GM12878 (cell line): ENCODE measurements at regions not wholly inside any gene's neighbourhood (a gene's known extent, or its start where the extent isn't known, plus 50 kb on each side); places are given as distances from the start of the nearest gene placed in this dataset.

Experiments
- ATAC-seq: fragments of 200-7000 bp; cut with Tn5 transposase; 3 replicates; pipeline ENCODE4 v1.9.1; 2020; ENCODE audit warnings: mild to moderate bottlenecking, moderate library complexity
- BruUV-seq: library from RNA; stranded (reverse); fragments of 400-500 nt; replicated peaks from 2 replicates; lab custom pipeline; 2021; lab: Mats Ljungman, UMichigan
- CTCF ChIA-PET: fragments of 300-600 bp; sonication (Branson Sonifier 250); formaldehyde crosslinking; extraction: SDS; loops from one replicate; lab custom pipeline; 2021; ENCODE audit warnings: inconsistent platforms; lab: Yijun Ruan, JAX
- POLR2A ChIA-PET: fragments of 350-600 bp; formaldehyde crosslinking; extraction: SDS; loops from one replicate; lab custom pipeline; 2021; ENCODE audit warnings: inconsistent platforms; lab: Charles Lee
- RAD21 ChIA-PET: fragments of 300-600 bp; sonication (Branson Sonifier 250); formaldehyde crosslinking; loops from one replicate; lab custom pipeline; 2023; ENCODE audit warnings: antibody characterized with exemption; ENCODE audit not compliant: unreplicated experiment; lab: Charles Lee
- SMC1A ChIA-PET: fragments of 300-600 bp; sonication (Branson Sonifier 250); formaldehyde crosslinking; loops from one replicate; lab custom pipeline; 2023; ENCODE audit not compliant: unreplicated experiment, uncharacterized antibody; lab: Charles Lee
- DNase-seq: peaks from one replicate; pipeline ENCODE4 v3.0.0-alpha.2; 2011; ENCODE audit warnings: low read depth, low spot score
- FAIRE-seq: peaks from 3 replicates; lab custom pipeline; 2011; peaks lifted over from hg19 to GRCh38; lab: Jason Lieb, UNC
- H2AFZ ChIP-seq: 2 replicates; pipeline ENCODE4 v1.6.0; 2011; ENCODE audit warnings: low read depth, low read length, control low read depth; ENCODE audit not compliant: control insufficient read depth
- H3K27ac ChIP-seq: 2 replicates; pipeline ENCODE4 v1.5.1; 2011; ENCODE audit warnings: control low read depth; ENCODE audit not compliant: control insufficient read depth, insufficient read depth
- H3K27me3 ChIP-seq, 2 experiments: replicated peaks in 1 of 2; 2 replicates each; pipeline versions ENCODE4 v1.6.0 to v1.6.1; 2011; ENCODE audit warnings: low read length in 1 of 2; ENCODE audit not compliant: control insufficient read depth in 2 of 2, insufficient read depth in 2 of 2
- H3K36me3 ChIP-seq, 2 experiments: 2 replicates each; pipeline ENCODE4 v1.5.1; 2011; ENCODE audit warnings: low read length in 1 of 2; ENCODE audit not compliant: control insufficient read depth in 2 of 2, insufficient read depth in 2 of 2
- H3K4me1 ChIP-seq: 2 replicates; pipeline ENCODE4 v1.6.1; 2011; ENCODE audit warnings: mild to moderate bottlenecking, low read length, moderate library complexity, mixed read lengths; ENCODE audit not compliant: control insufficient read depth, insufficient read depth
- H3K4me2 ChIP-seq: 2 replicates; pipeline ENCODE4 v1.6.0; 2011; ENCODE audit warnings: control low read depth; ENCODE audit not compliant: control insufficient read depth, insufficient read depth
- H3K4me3 ChIP-seq: fragments of 200-600 bp; sonication (generic); 2 replicates; pipeline ENCODE4 v1.5.1; 2016
- H3K79me2 ChIP-seq: 2 replicates; pipeline ENCODE4 v1.6.0; 2011; ENCODE audit warnings: low read length; ENCODE audit not compliant: control insufficient read depth, insufficient read depth
- H3K9ac ChIP-seq: 2 replicates; pipeline ENCODE4 v1.8.0; 2011; ENCODE audit warnings: low read length, control low read depth, mixed read lengths; ENCODE audit not compliant: control insufficient read depth, insufficient read depth
- H3K9me3 ChIP-seq: replicated peaks from 3 replicates; pipeline ENCODE4 v1.5.1; 2011; ENCODE audit warnings: mild to moderate bottlenecking, low read length; ENCODE audit not compliant: control insufficient read depth, insufficient read depth
- H4K20me1 ChIP-seq: 2 replicates; pipeline ENCODE4 v1.6.0; 2011; ENCODE audit not compliant: control insufficient read depth, insufficient read depth
- BACH1 ChIP-seq: fragments of 450-650 bp; IDR thresholded peaks from 2 replicates; pipeline ENCODE4 v1.6.1; 2017; ENCODE audit warnings: mild to moderate bottlenecking, borderline replicate concordance
- CBX5 ChIP-seq: sonication (generic); IDR thresholded peaks from 2 replicates; pipeline ENCODE4 v1.6.1; 2016; ENCODE audit warnings: low read depth, moderate library complexity, mild to moderate bottlenecking, inconsistent platforms
- CHD1 ChIP-seq: IDR thresholded peaks from 2 replicates; pipeline ENCODE4 v1.6.1; 2012; ENCODE audit warnings: low read depth, low read length, improper control_type of control experiment
- IRF4 ChIP-seq: IDR thresholded peaks from 2 replicates; pipeline ENCODE4 v1.6.1; 2011; ENCODE audit warnings: low read depth, low read length
- NFYB ChIP-seq: IDR thresholded peaks from 2 replicates; pipeline ENCODE4 v1.6.1; 2011; ENCODE audit warnings: low read depth, mild to moderate bottlenecking, low read length, improper control_type of control experiment, moderate library complexity; ENCODE audit not compliant: insufficient read depth
- RAD51 ChIP-seq: fragments of 450-650 bp; IDR thresholded peaks from 2 replicates; pipeline ENCODE4 v1.6.1; 2016; ENCODE audit warnings: moderate library complexity, mild to moderate bottlenecking, inconsistent platforms
- RBBP5 ChIP-seq: fragments of 200-600 bp; sonication (generic); conservative IDR thresholded peaks from 2 replicates; pipeline ENCODE4 v1.6.1; 2016
- RUNX3 ChIP-seq: IDR thresholded peaks from 2 replicates; pipeline ENCODE4 v1.6.1; 2012; ENCODE audit warnings: low read length, inconsistent platforms
- SIN3A ChIP-seq: IDR thresholded peaks from 2 replicates; pipeline ENCODE4 v1.6.1; 2012; ENCODE audit warnings: low read depth, low read length, improper control_type of control experiment
- SREBF2 ChIP-seq: IDR thresholded peaks from 2 replicates; pipeline ENCODE4 v1.6.1; 2012; ENCODE audit warnings: mild to moderate bottlenecking, low read length
- ZNF24 ChIP-seq: fragments of 450-650 bp; IDR thresholded peaks from 2 replicates; pipeline ENCODE4 v1.6.1; 2017; ENCODE audit warnings: antibody characterized with exemption, mild to moderate bottlenecking
- ZNF384 ChIP-seq: IDR thresholded peaks from 2 replicates; pipeline ENCODE4 v1.6.1; 2012; ENCODE audit warnings: low read depth, mild to moderate bottlenecking, low read length, improper control_type of control experiment, borderline replicate concordance
- WGBS: methylation state at CpG from one replicate; pipeline ENCODE4 v1.1.6; 2016; ENCODE audit warnings: low lambda C conversion rate; ENCODE audit not compliant: insufficient replicate concordance, insufficient coverage; ENCODE audit errors: missing lambda C conversion rate; 5-methylcytosine and 5-hydroxymethylcytosine counted together
- in situ Hi-C: fragments of 300-500 bp; cut with MboI; formaldehyde crosslinking; loops from 9 replicates; pipeline ENCODE4 v1.14.3; 2018; ENCODE audit warnings: mixed read lengths
- intact Hi-C: fragments of 100-400 bp; cut with micrococcal nuclease; formaldehyde crosslinking; loops from one replicate; pipeline ENCODE4 v1.14.2; 2022; ENCODE audit not compliant: unreplicated experiment
- TF ChIP-seq, protein P1 (sequence below): fragments of 450-650 bp; IDR thresholded peaks from 2 replicates; pipeline ENCODE4 v1.6.1; 2014; ENCODE audit warnings: mild to moderate bottlenecking
- TF ChIP-seq, protein P2 (sequence below): fragments of 450-650 bp; IDR thresholded peaks from 2 replicates; pipeline ENCODE4 v1.6.1; 2018; ENCODE audit warnings: borderline replicate concordance, mild to moderate bottlenecking; ENCODE audit not compliant: partially characterized antibody
- TF ChIP-seq, protein P3 (sequence below): fragments of 450-650 bp; IDR thresholded peaks from 2 replicates; pipeline ENCODE4 v1.6.1; 2017; ENCODE audit warnings: mild to moderate bottlenecking

DNA sequence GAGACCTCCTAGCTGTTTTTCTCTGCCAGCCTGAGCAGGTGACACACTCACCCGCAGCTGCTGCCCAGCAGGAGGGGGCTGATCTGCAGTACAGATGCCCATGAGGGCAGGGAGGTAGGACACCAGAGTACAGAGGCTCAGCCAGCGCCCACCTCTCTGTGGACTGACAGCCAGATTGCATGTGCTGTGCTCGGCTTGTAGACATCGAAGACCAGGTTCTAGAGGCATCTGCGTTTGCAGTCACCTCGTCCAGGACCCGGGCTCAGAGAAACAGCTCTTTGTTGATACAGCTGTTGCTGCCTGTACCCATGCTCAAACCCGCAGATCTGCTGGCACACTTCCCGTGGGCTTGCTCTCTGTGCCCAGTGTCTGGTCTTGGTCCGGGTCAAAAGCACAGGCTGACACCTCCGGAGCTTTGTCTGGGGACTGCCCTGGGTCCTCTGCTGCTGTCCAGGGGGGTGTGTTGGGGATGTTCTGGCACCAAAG, 224.7 kb downstream of the GLRX3 start:
- CTCF ChIA-PET = no interaction called here
- no peaks in the 10 kb centered on the region for H3K9me3 ChIP-seq
- H3K79me2 ChIP-seq = no peaks in the 10 kb centered on the region
- ATAC-seq = no peak
- RAD21 ChIA-PET = no interaction called here
- 21% methylated on average over 11 of the region's 11 CpGs for WGBS
- H3K4me2 ChIP-seq = no peak overlapping the region
- no peak overlapping the region for H3K9ac ChIP-seq
- H3K4me1 ChIP-seq = no peaks in the 10 kb centered on the region
- SMC1A ChIA-PET = no interaction called here
- H2AFZ ChIP-seq = no peak overlapping the region
- in situ Hi-C loops = no loop called here
- H3K4me3 ChIP-seq = no peak overlapping the region
- no peak for DNase-seq
- H3K27ac ChIP-seq = no peak overlapping the region
- FAIRE-seq = no peak
- no peaks in the 10 kb centered on the region for H4K20me1 ChIP-seq
- no peak for TF ChIP-seq BACH1
- TF ChIP-seq, protein P1, sequence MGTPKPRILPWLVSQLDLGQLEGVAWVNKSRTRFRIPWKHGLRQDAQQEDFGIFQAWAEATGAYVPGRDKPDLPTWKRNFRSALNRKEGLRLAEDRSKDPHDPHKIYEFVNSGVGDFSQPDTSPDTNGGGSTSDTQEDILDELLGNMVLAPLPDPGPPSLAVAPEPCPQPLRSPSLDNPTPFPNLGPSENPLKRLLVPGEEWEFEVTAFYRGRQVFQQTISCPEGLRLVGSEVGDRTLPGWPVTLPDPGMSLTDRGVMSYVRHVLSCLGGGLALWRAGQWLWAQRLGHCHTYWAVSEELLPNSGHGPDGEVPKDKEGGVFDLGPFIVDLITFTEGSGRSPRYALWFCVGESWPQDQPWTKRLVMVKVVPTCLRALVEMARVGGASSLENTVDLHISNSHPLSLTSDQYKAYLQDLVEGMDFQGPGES = no peak
- TF ChIP-seq CBX5 = no peak
- no peak for TF ChIP-seq RBBP5
- TF ChIP-seq RUNX3 = no peak
- TF ChIP-seq CHD1 = no peak
- TF ChIP-seq NFYB = no peak
- TF ChIP-seq, protein P2, sequence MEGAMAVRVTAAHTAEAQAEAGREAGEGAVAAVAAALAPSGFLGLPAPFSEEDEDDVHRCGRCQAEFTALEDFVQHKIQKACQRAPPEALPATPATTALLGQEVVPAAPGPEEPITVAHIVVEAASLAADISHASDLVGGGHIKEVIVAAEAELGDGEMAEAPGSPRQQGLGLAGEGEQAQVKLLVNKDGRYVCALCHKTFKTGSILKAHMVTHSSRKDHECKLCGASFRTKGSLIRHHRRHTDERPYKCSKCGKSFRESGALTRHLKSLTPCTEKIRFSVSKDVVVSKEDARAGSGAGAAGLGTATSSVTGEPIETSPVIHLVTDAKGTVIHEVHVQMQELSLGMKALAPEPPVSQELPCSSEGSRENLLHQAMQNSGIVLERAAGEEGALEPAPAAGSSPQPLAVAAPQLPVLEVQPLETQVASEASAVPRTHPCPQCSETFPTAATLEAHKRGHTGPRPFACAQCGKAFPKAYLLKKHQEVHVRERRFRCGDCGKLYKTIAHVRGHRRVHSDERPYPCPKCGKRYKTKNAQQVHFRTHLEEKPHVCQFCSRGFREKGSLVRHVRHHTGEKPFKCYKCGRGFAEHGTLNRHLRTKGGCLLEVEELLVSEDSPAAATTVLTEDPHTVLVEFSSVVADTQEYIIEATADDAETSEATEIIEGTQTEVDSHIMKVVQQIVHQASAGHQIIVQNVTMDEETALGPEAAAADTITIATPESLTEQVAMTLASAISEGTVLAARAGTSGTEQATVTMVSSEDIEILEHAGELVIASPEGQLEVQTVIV = no peak
- TF ChIP-seq RAD51 = no peak
- TF ChIP-seq ZNF384 = no peak
- TF ChIP-seq SREBF2 = no peak
- no peak for TF ChIP-seq SIN3A
- TF ChIP-seq ZNF24 = no peak
- TF ChIP-seq, protein P3, sequence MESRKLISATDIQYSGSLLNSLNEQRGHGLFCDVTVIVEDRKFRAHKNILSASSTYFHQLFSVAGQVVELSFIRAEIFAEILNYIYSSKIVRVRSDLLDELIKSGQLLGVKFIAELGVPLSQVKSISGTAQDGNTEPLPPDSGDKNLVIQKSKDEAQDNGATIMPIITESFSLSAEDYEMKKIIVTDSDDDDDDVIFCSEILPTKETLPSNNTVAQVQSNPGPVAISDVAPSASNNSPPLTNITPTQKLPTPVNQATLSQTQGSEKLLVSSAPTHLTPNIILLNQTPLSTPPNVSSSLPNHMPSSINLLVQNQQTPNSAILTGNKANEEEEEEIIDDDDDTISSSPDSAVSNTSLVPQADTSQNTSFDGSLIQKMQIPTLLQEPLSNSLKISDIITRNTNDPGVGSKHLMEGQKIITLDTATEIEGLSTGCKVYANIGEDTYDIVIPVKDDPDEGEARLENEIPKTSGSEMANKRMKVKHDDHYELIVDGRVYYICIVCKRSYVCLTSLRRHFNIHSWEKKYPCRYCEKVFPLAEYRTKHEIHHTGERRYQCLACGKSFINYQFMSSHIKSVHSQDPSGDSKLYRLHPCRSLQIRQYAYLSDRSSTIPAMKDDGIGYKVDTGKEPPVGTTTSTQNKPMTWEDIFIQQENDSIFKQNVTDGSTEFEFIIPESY = no peak
- TF ChIP-seq IRF4 = no peak
- TF ChIP-seq, all 136 proteins: peak for 0
- intact Hi-C loops = no loop called here
- POLR2A ChIA-PET = no interaction called here
- Histone ChIP-seq H3K27me3 (no peaks in the 10 kb centered on the region), H3K36me3 (no peaks in the 10 kb centered on the region)
- BruUV-seq = no TSS peak
